ENCODE measurements at regions not wholly inside any gene's neighbourhood (a gene's known extent, or its start where the extent isn't known, plus 50 kb on each side); places are given as distances from the start of the nearest gene placed in this dataset.
"Not testable (repeated sequence)": the region's sequence is repeated elsewhere in the genome, so short reads cannot be mapped to it uniquely, and the experiment has no call there.

DNA sequence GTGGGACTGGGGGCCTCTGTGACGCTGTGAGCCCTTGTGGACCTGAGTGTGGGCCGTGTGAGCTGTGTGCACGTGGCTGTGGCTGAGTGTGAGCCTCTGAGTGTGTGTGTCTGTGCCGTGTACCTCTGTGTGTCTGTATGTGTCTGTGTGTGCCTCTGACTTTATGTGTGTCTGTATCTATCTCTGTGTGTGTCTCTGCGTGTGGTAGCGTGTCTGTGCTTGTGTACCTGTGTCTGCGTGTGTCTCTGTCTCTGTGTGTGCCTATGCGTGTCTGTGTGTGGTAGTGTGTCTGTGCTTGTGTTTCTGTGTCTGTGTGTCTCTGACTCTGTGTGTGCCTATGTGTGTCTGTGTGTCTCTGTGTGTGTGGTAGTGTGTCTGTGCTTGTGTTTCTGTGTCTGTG is 158.2 kb downstream of the TMEM121 start:
- not testable (repeated sequence) for TF ChIP-seq CTCF (conservative IDR thresholded peaks at IDR 0.05; ENCODE audit: low read depth, low read length); EZH2 (IDR thresholded peaks at IDR 0.05; ENCODE audit: borderline replicate concordance, low read depth, low read length, poor library complexity, severe bottlenecking)
